ENCODE measurements at regions not wholly inside any gene's neighbourhood (a gene's known extent, or its start where the extent isn't known, plus 50 kb on each side); places are given as distances from the start of the nearest gene placed in this dataset.

DNA sequence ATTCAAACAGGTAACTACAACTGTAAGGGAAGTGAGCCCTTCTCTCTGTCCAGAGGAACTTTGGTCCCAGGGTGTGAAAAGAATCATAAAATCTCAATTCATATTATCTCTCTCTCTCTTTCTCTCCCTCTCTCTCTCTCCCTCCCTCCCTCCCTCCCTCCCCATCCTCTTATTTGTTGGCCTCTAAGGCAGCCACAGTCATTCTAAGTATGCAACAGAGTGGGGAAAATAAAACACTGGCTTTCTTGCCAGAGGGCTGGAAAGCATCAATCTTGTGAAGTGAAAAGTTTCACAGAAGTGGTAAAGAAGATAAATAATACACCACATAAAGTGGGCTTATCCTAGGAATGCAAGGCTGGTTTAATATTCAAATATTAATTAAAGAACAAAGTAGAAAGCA lies 95.6 kb upstream of the KCNH7 start:
- Histone ChIP-seq H3K4me3 (ENCODE audit: low read length) (no peak overlapping the region), H3K9ac (ENCODE audit: low read length) (no peak overlapping the region), H3K4me2 (ENCODE audit: low read length) (no peak overlapping the region), H3K9me3 (ENCODE audit: low read length) (no peaks in the 10 kb centered on the region), H3K27ac (ENCODE audit: low read length) (no peak overlapping the region), H2AFZ (ENCODE audit: low read depth, low read length) (no peak overlapping the region), H3K9me2 (ENCODE audit: insufficient read depth, low read length) (no peaks in the 10 kb centered on the region), H4K20me1 (ENCODE audit: insufficient read depth) (no peaks in the 10 kb centered on the region), H3K36me3 (ENCODE audit: insufficient read depth, low read length) (no peaks in the 10 kb centered on the region), H3K79me2 (replicated peaks; ENCODE audit: insufficient read depth, low read length) (no peaks in the 10 kb centered on the region), H3K27me3 (ENCODE audit: insufficient read depth, low read depth, low read length) (no peaks in the 10 kb centered on the region), H3F3A (ENCODE audit: insufficient read depth, low read length, poor library complexity, severe bottlenecking) (no peaks in the 10 kb centered on the region)
- TF ChIP-seq TAF1 (IDR thresholded peaks at IDR 0.05; ENCODE audit: low read depth), result no peak
- no peak for TF ChIP-seq POLR2AphosphoS5 (IDR thresholded peaks at IDR 0.05)
- no peak for TF ChIP-seq MXI1 (conservative IDR thresholded peaks at IDR 0.05; ENCODE audit: poor library complexity, severe bottlenecking)
- no peak for TF ChIP-seq EP300 (conservative IDR thresholded peaks at IDR 0.05; ENCODE audit: poor library complexity, severe bottlenecking)
- TF ChIP-seq RAD21 (conservative IDR thresholded peaks at IDR 0.05), result no peak
- TF ChIP-seq, protein P1, sequence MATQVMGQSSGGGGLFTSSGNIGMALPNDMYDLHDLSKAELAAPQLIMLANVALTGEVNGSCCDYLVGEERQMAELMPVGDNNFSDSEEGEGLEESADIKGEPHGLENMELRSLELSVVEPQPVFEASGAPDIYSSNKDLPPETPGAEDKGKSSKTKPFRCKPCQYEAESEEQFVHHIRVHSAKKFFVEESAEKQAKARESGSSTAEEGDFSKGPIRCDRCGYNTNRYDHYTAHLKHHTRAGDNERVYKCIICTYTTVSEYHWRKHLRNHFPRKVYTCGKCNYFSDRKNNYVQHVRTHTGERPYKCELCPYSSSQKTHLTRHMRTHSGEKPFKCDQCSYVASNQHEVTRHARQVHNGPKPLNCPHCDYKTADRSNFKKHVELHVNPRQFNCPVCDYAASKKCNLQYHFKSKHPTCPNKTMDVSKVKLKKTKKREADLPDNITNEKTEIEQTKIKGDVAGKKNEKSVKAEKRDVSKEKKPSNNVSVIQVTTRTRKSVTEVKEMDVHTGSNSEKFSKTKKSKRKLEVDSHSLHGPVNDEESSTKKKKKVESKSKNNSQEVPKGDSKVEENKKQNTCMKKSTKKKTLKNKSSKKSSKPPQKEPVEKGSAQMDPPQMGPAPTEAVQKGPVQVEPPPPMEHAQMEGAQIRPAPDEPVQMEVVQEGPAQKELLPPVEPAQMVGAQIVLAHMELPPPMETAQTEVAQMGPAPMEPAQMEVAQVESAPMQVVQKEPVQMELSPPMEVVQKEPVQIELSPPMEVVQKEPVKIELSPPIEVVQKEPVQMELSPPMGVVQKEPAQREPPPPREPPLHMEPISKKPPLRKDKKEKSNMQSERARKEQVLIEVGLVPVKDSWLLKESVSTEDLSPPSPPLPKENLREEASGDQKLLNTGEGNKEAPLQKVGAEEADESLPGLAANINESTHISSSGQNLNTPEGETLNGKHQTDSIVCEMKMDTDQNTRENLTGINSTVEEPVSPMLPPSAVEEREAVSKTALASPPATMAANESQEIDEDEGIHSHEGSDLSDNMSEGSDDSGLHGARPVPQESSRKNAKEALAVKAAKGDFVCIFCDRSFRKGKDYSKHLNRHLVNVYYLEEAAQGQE (IDR thresholded peaks at IDR 0.05; ENCODE audit: borderline replicate concordance), result no peak
- TF ChIP-seq SMC3 (conservative IDR thresholded peaks at IDR 0.05; ENCODE audit: poor library complexity), result no peak
- TF ChIP-seq, protein P2, sequence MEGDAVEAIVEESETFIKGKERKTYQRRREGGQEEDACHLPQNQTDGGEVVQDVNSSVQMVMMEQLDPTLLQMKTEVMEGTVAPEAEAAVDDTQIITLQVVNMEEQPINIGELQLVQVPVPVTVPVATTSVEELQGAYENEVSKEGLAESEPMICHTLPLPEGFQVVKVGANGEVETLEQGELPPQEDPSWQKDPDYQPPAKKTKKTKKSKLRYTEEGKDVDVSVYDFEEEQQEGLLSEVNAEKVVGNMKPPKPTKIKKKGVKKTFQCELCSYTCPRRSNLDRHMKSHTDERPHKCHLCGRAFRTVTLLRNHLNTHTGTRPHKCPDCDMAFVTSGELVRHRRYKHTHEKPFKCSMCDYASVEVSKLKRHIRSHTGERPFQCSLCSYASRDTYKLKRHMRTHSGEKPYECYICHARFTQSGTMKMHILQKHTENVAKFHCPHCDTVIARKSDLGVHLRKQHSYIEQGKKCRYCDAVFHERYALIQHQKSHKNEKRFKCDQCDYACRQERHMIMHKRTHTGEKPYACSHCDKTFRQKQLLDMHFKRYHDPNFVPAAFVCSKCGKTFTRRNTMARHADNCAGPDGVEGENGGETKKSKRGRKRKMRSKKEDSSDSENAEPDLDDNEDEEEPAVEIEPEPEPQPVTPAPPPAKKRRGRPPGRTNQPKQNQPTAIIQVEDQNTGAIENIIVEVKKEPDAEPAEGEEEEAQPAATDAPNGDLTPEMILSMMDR (IDR thresholded peaks at IDR 0.05; ENCODE audit: poor library complexity, severe bottlenecking), result no peak
- TF ChIP-seq EZH2 (IDR thresholded peaks at IDR 0.05; ENCODE audit: borderline replicate concordance, insufficient read depth, low read length, poor library complexity, severe bottlenecking), result no peak

DNA sequence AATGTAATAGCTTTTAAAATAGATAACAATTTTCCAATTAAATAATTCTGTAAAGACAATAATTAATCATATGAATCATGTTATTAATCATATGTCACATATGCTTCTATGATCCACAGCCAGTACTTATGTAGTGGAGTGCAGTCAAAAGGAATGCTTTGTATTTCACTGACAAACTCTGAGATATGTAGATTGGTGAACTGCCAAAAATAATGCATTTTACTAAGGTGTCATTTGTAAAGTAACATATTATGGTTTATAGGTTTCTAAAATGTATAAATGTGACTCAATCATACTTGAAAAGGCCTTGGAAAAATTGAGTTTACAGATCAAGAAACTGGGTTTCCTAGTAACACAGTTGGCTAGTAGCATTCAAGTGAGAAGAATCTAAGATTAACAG lies 93.8 kb upstream of the KCNH7 start:
- H3K9ac ChIP-seq (ENCODE audit: low read length), result no peak overlapping the region
- H3K79me2 ChIP-seq (replicated peaks; ENCODE audit: insufficient read depth, low read length), result no peaks in the 10 kb centered on the region
- no peaks in the 10 kb centered on the region for H3K27me3 ChIP-seq (ENCODE audit: insufficient read depth, low read depth, low read length)
- H3K4me3 ChIP-seq (ENCODE audit: low read length), result no peak overlapping the region
- H3K4me2 ChIP-seq (ENCODE audit: low read length), result no peak overlapping the region
- H3K9me2 ChIP-seq (ENCODE audit: insufficient read depth, low read length), result no peaks in the 10 kb centered on the region
- TF ChIP-seq TAF1 (IDR thresholded peaks at IDR 0.05; ENCODE audit: low read depth), result no peak
- TF ChIP-seq POLR2AphosphoS5 (IDR thresholded peaks at IDR 0.05), result no peak
- TF ChIP-seq, protein P1 (IDR thresholded peaks at IDR 0.05; ENCODE audit: borderline replicate concordance), result no peak
- TF ChIP-seq SMC3 (conservative IDR thresholded peaks at IDR 0.05; ENCODE audit: poor library complexity), result no peak
- TF ChIP-seq EZH2 (IDR thresholded peaks at IDR 0.05; ENCODE audit: borderline replicate concordance, insufficient read depth, low read length, poor library complexity, severe bottlenecking), result no peak
- no peak for TF ChIP-seq EP300 (conservative IDR thresholded peaks at IDR 0.05; ENCODE audit: poor library complexity, severe bottlenecking)
- TF ChIP-seq, protein P2 (IDR thresholded peaks at IDR 0.05; ENCODE audit: poor library complexity, severe bottlenecking), result no peak
- no peak for TF ChIP-seq MXI1 (conservative IDR thresholded peaks at IDR 0.05; ENCODE audit: poor library complexity, severe bottlenecking)
- no peak for TF ChIP-seq RAD21 (conservative IDR thresholded peaks at IDR 0.05)
- no peaks in the 10 kb centered on the region for H3K9me3 ChIP-seq (ENCODE audit: low read length)
- no peak overlapping the region for H3K27ac ChIP-seq (ENCODE audit: low read length)
- no peaks in the 10 kb centered on the region for H3F3A ChIP-seq (ENCODE audit: insufficient read depth, low read length, poor library complexity, severe bottlenecking)
- H4K20me1 ChIP-seq (ENCODE audit: insufficient read depth), result no peaks in the 10 kb centered on the region
- no peaks in the 10 kb centered on the region for H3K36me3 ChIP-seq (ENCODE audit: insufficient read depth, low read length)
- H2AFZ ChIP-seq (ENCODE audit: low read depth, low read length), result no peak overlapping the region
